Stimulated activated CD4-positive, alpha-beta T cell treated with anti-CD3 and anti-CD28 coated beads, Interleukin-1b, Interleukin-23, amount 100 ng/mL, for 24 hours (primary cell): ENCODE measurements at regions not wholly inside any gene's neighbourhood (a gene's known extent, or its start where the extent isn't known, plus 50 kb on each side); places are given as distances from the start of the nearest gene placed in this dataset.

Experiments used
- DNase-seq, 4 experiments: peaks; one replicate each; pipeline ENCODE4 v3.0.0-alpha.2; 2020; ENCODE audit warnings: low read depth in 4 of 4, low spot score in 1 of 4

DNA sequence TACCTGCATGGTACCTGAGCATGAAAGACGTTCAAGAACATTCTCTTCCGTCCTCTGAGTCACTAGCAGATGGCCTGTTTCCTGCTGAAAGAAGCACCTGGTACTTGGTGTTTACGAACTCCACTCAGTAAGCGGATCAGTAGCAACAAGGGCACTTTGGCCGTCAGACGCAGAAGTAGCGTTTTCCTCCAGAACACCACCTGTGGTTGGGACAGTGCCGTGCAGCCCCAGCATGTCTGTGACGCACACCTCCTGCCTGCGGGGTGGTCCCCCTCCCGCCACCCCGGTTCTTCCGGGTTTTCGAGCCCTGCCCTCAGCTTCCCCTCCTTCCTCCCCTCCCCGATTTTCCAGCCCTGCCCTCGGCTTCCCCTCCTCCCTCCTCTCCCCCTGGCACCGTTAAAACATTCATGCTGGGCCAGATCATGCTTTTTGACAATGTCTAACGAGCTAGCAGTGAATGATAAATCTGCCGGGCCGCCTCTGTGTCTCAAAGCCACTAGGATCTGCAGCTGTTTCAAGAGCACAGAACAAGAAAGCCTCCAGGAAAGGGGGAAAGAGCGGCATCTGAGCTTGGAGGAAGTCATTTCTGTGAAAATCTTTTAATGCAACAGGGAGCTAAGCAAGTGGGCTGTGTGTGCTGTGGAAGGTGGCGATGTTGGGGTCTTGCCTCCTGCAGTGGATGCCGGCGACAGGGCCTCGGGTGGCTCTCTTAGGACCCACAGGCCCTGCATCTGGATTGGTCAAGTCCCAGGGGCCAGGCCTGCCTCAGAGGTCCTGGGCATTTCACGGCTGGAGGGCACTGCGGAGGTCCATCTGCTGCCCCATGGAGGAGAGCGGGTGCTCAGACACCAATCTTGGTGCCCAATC, 207.9 kb downstream of the ERMARD start:
- DNase-seq = peak in 1 of 4 experiments; percentile 25

DNA sequence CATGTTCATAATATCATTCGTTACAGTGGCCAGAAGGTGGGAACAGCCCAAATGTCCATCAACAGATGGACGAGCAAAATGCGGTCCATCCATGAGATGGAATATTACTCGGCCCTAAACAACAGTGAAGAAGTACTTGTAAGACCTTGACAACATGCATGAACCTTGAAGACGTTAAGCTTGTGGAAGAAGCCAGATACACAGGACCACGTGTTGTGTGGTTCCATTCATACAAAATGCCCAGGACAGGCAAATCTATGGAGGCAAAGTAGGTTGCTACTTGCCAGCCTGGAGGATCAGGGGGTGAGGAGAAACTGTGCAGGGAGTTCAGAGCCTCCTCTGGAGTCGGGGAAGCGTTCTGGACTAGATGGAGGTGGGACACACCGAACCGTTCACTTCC, 207.1 kb downstream of the ERMARD start:
- DNase-seq = no peak

DNA sequence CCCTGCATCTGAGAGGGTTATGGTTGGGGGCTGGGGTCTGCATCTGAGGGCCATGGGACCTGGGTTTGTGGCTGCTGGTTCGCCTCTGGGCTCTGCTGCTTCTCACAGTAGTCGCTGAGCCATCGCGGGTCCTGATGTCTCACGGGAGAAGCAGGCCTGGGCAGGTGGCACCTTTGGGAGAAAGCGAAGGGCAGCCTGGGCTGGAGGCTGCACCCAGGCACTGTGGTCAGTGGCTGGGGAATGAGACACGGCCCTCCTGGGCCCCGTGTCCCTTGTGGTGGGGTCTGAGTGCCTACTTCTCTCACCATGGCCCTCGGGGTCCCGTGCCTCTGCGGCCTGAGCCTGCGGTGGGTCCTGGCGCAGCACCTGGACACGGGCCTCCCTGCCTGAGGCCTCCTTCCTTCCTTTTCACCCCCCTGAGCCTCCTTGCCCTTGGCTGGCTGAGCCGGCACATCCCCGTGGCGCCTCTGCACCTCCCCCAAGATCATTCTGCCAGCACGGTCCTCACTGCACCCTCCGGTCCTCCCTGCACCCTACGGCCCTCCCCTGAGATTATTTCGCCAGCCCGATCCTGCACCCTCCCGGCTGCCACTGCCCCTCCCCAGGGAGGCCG, 206.0 kb downstream of the ERMARD start:
- no peak for DNase-seq

DNA sequence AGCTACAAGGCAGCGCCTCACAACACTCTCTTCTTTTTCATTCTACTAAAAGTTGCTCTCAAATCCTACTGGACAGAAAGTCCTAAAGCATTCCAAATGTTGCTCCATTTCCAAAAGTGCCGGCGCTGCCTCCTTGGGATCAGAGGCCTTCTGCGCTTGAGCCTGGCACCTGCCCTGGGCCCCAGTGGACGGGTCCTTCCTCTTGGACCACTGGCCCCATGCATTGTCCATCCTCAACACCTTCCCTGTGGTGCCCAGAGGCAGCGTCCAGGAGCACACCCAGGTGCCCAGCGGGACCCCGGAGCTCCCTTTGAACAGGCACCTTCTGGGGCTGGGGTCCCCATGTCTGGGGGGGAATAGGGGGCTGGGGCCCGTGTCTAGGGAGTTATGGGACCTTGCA, 205.2 kb downstream of the ERMARD start:
- DNase-seq = no peak

DNA sequence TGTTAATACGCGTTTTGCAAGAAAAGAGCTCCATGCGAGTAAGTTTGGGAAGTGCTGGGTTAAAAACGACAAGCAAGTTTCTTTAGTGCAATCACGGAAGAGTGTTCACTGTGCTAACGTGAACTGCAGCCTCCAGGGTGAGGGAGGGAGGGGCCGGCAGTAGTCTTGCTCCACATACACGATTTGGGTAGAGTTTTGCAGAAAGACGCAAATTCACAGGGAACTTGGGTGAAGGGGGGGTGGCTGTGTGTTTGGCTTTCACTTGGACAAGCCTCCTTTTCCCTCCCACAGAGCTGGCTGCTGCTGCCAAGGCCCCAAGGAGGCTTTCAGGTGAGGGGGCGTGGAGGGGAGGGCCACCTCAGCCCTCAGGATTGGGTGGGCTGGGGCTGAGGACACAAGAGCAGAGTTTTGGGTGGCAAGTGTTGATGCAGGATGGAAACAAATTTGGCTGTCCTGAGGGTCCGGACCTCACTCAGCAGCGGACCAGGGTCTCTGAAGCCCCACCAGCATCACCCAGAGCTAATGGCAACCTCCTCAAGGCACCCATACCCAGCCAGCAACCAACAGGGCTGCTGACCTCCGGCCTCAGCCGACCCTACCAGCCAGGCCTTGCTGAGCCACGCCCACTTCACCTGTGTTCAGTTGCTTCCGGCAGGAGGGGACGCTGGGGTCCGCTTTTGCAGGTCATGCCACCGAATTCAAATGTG, 204.5 kb downstream of the ERMARD start:
- DNase-seq = no peak

DNA sequence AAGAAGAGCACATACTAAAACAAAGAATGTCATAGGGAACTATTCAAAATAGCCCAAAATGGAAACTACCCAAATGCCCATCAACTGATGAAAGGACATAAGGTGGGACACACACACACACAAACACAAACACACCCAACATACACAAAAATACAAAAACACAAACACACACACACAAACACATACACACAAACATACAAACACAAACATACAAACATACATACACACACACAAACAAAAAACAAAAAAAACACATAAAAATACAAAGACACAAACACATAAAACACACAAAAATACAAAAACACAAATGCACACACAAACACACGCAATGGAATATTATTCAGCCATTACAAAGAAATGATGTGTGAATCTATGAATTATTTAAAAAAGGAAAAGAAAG, 203.6 kb downstream of the ERMARD start:
- DNase-seq = no peak

DNA sequence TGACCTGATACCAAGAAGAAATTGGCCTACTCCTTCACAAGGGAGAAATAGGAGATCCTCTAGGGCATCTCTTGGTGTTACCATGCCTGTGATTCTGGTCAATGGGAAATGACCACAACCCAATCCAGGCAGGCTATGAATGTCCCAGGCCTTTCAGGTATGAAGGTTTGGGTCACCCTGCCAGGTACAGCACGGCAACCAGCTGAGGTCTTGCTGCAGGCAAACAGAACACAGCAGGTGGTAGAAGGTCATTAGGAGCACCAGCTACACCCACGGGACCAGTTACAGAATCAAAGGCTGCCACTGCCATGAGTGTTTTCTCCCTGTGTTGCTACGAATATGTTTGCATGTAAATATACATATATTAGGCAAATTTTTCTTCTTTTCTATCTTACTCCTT, 202.3 kb downstream of the ERMARD start:
- DNase-seq = no peak

DNA sequence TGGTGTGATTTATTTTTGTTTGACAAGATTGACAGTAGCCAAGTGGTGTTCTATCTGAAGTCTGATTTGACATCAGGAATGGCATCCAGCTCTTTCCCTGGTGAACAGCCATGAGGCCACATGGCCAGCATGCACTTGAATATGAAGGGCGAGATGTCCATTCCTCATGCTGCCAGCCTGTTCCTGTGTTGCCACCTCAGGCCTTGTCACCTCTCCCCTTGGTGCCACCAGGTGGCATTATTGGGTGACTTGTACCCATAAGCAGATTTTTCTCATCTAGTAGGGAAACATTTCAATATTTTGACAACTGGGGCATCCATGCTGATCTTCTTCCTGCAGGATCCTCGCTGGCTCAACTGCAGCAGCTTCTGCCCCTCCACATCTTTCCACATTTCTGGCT, 199.1 kb downstream of the ERMARD start:
- DNase-seq = no peak

DNA sequence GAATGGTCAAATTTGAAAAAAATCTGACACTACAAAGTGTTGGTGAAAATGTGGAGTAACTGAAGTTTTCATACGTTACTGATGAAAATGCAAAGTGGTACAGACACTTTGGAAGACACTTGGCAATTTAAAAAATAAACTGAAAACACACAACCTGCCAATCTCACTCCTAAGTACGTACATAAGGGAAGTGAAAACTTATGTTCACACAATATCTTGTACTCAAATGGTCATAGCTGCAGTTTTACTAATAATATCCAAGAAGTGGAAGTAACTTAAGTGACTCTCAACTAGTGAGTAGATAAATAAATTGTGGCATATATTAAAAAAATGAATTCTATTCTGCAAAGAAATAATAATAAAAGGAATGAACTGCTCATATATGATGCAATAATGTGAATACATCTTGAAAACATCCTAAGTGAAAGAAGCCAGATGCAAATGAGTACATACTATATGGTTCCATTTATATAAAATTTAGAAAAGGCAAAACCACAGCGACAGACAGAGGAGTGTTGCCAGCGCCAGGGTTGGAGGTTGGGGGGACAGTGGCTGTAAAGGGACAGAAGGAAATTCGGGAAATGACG, 198.2 kb downstream of the ERMARD start:
- DNase-seq = no peak

DNA sequence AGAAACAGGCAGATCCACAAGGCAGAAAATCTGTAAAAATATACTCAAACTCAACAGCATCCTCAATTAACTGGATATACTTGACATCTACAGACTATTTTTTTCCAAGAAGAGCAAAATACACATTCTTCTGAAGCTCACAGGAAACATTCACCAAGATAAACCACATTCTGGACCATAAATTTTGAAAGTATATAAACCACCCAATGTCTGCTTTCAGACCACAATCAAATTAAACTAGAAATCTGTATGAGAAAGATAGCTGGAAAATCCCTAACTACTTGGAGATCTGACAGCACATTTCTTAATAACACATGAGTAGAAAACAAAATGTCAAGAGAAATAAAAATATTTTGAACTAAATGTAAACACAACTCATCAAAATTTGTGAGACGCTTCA, 195.5 kb downstream of the ERMARD start:
- no peak for DNase-seq

DNA sequence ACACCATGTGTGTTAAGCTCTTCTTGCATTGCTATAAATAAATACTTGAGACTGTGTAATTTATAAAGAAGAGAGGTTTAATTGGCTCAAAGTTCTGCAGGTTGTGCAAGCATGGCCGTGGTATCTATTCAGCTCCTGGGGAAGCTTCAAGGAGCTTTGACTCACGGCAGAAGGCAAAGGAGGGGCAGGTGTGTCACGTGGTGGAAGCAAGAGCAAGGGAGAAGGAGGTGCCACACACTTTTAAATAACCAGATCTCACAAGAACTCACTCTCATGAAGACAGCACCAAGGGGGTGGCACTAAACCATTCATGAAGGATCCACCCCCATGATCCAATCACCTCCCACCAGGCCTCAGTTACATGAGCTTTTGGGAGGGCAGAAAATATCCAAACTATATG, 193.7 kb downstream of the ERMARD start:
- DNase-seq = no peak

DNA sequence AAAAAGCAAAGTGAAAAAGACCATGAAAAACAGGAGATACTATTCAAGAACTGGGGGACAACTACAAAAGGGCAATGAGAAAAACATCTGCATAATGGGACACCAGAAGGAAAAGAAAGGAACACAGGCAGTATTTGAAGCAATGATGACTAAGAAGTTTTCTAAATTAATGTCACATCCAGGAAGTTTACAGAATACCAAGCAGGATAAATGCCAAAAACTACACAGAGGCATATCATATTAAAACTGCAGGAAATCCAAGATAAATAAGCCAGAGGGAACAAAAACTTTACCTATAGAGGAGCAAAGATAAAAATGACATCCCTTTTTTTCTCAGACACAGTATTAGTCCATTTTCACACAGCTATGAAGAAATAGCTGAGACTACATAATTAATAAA, 193.0 kb downstream of the ERMARD start:
- DNase-seq = no peak

DNA sequence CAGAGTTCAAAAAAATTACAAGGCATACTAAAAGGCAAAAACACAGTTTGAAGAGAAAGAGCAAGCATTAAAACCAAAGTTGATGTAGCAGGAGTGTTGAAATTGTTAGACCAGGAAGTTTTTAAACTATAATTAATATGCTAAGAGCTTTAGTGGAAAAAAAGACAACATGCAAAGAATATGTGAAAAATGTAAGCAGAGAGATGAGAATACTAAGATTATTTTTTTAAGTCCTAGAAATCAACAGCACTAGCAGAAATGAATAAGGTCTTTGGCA, 192.6 kb downstream of the ERMARD start:
- DNase-seq = no peak

DNA sequence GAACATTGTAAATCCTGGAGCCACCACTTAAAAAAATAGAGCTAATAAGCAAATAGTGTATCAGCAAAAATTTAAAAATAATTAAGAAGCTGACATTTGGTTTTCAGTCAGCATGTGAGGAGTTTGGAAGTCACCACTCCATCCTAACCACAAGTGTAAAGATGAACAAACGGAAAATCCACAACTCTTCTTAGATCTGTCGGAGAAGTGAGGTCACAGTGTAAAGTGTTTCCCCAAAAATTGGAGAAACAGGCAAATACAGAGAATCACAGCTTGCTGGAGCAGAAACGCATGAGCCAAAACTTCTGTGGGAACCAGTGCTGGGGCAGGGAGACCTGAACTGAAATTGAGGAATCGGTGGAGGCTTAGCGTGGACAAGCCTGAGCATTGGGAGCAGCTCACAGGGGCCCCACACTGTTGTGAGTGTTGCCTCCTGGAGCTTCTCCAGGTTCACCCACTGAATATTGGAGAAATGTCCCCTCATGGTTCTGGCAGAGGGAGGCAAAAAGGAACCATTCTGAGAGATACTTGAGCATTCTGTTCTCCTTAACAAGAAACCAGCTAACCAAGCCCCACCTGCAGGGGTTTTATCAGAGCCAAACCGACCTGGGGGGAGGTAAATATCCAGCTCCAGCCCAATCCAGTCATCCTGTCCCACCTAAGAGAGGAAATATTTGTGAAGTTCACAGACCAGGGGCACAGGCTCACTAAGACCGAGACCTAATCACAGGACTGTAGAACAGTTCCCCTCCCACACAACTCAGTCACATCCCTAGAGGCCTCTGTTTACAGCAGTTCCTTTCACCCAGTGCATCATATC, 192.0 kb downstream of the ERMARD start:
- DNase-seq = no peak

DNA sequence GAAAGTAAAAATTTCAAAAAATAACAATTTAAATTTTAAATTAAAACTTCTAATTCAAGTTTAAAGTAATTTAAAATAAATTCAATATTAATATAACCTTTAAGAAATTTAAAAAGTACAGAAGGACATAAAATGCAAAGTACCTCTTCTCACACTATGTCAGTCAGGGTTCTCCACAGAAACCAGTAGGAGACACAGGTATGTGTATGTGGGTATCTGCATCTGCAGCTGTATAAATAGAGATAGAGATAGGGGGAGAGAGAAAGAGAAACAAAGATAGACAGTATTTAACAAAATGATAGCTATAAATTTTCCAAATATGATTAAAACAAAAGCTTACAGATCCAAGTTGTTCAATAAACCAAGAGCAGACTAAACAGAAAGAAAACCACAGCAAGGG, 190.8 kb downstream of the ERMARD start:
- no peak for DNase-seq

DNA sequence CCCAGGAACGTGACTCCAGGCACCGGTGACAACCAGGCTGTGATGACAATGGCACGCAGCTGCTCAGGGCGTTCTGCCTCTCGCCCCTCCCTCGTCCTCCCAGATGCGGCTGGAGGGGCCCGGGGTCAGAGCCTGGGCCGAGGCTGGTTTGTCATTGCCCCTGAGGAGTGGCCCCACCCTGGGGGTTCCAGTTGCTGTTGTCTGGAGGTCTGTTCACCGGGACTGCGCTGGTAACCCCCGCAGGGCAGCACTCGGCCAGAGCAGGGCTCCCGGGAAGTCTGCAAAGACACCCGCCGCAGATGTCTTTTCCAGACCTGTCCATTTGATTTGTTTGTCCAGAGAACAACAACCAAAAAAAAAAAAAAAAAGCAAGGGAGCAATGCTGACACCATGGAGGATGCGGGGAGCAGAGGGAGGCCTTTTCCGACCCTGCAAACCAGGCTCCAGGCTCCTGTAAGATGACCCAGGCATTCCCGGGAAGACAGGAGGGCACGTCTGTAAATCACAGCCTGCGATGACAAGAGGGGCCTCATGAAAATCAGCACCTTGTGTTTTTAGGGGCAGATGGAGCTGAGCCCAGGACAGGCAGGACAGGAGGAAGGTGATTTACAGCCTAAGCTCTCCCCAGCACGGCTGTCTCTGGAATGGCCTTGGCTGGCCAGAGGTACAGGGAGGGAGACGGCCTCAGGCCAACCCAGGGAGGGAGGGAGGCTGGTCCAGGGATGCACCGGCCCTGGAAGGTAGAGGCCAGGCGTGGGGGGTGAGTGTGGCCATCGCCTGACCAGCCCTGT, 189.3 kb downstream of the ERMARD start:
- no peak for DNase-seq

DNA sequence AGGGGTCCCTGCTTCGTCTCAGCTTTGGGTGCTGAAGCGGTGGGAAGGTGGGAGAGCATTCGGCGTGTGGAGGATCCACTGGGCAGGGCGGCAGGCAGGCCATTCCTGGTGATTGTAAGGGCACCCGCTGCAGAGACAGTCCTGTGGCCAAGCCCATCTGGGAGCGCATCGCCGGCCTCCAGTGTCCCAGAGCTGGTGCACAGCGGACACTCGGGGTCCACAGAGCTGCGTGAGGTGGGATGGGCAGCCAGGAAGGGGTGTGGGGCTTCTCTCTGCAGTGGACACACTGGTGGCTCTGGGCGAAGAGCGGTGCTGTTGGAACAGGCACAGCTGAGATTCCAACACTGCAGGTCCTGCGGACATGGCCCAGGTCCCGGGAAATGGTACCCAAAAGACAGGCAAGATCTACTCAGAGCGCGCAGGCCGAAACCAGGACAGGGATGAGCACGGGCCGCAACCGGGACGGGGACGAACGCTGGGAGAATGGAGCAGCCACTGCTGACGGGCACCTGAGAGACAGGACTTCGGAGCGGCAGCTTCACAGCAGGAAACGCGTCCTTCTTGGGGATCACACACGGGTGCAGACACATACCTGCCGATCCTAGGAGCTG, 188.2 kb downstream of the ERMARD start:
- DNase-seq = no peak

DNA sequence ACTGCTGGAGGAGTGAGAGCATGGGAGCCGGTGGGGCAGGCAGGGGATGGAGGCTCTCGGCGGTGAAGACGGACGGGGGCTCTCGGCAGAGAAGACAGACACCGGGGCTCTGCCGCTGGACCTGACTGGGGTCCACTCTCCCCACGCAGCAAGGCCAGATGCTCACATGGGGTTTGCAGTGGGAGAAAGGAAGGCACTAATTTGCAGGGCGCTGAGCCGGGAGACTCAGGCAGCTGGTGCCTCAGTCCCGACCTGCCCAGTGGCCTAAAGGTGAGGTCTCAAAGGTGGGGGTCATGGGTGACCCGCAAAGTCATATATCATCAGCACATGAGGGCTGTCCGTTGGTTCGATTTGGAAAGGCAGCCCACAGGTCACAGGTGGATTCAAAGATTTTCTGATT, 187.3 kb downstream of the ERMARD start:
- no peak for DNase-seq

DNA sequence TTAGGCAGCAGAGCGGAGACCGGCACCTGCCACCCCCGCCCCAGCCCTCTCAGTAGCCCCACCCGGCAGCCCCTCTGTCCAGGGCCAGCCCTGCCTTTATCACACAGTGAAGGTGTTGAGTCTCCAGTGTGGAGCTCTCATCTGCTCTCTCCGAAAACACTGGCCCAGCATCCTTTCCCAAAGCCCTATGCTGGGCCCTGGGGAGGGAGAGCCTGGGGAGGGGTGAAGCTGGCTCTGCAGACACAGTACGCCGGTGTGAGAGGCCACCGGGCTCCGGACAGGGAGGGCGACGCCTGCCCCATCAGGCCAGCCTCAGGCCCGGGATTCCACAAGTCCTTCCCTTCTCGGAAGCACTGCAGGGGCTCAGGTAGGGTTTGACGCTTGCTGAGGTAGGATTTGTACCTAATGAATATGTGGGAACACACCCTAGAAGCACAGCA, 186.9 kb downstream of the ERMARD start:
- DNase-seq = no peak
